HUDEP-2 (cell line): ENCODE measurements at regions not wholly inside any gene's neighbourhood (a gene's known extent, or its start where the extent isn't known, plus 50 kb on each side); places are given as distances from the start of the nearest gene placed in this dataset.

ENCODE experiments used
- DNase-seq, 76 experiments: peaks; one replicate each; lab custom pipeline; 2025; ENCODE audit not compliant: unreplicated experiment in 76 of 76; lab: John Stamatoyannopoulos, UW

GRCh38 chr6:121499666-121500065 lies 64.2 kb downstream of the GJA1 start:
- no peak for DNase-seq

- no peak for DNase-seq
These were observed 68.1 kb downstream of the GJA1 start for GRCh38 chr6:121503589-121503991.

- DNase-seq, result no peak
These were observed 68.8 kb downstream of the GJA1 start for GRCh38 chr6:121504227-121504626.

GRCh38 chr6:121505284-121505683 lies 69.8 kb downstream of the GJA1 start:
- no peak for DNase-seq

GRCh38 chr6:121506761-121507754 lies 71.6 kb downstream of the GJA1 start:
- DNase-seq, result no peak

- DNase-seq, result no peak
These were observed 75.2 kb downstream of the GJA1 start for GRCh38 chr6:121510568-121511177.

GRCh38 chr6:121515630-121516265 lies 80.3 kb downstream of the GJA1 start:
- no peak for DNase-seq

GRCh38 chr6:121516331-121516730 lies 80.9 kb downstream of the GJA1 start:
- DNase-seq, result no peak

- DNase-seq, result no peak
These were observed 85.1 kb downstream of the GJA1 start for GRCh38 chr6:121520337-121521163.

- DNase-seq, result no peak
These were observed 85.7 kb downstream of the GJA1 start for GRCh38 chr6:121521164-121521555.

GRCh38 chr6:121522265-121522664 lies 86.8 kb downstream of the GJA1 start:
- no peak for DNase-seq

GRCh38 chr6:121522771-121523386 lies 87.4 kb downstream of the GJA1 start:
- DNase-seq, result no peak

- DNase-seq, result no peak
These were observed 88.2 kb downstream of the GJA1 start for GRCh38 chr6:121523628-121524027.

- no peak for DNase-seq
These were observed 90.8 kb downstream of the GJA1 start for GRCh38 chr6:121526282-121526681.

- DNase-seq, result no peak
These were observed 96.3 kb downstream of the GJA1 start for GRCh38 chr6:121531658-121532169.

- DNase-seq, result no peak
These were observed 97.9 kb downstream of the GJA1 start for GRCh38 chr6:121533321-121533841.

GRCh38 chr6:121535777-121536176 lies 100.3 kb downstream of the GJA1 start:
- no peak for DNase-seq

GRCh38 chr6:121536345-121536744 lies 100.9 kb downstream of the GJA1 start:
- DNase-seq, result no peak

GRCh38 chr6:121539439-121539838 lies 104.0 kb downstream of the GJA1 start:
- DNase-seq, result no peak

GRCh38 chr6:121540210-121540609 lies 104.8 kb downstream of the GJA1 start:
- no peak for DNase-seq
